Dedifferentiated amniotic fluid mesenchymal stem cell (primary cell): ENCODE measurements at regions not wholly inside any gene's neighbourhood (a gene's known extent, or its start where the extent isn't known, plus 50 kb on each side); places are given as distances from the start of the nearest gene placed in this dataset.

Experiments used
- DNase-seq: peaks from one replicate; pipeline ENCODE4 v3.0.0-alpha.2; 2016; ENCODE audit errors: extremely low spot score

DNA sequence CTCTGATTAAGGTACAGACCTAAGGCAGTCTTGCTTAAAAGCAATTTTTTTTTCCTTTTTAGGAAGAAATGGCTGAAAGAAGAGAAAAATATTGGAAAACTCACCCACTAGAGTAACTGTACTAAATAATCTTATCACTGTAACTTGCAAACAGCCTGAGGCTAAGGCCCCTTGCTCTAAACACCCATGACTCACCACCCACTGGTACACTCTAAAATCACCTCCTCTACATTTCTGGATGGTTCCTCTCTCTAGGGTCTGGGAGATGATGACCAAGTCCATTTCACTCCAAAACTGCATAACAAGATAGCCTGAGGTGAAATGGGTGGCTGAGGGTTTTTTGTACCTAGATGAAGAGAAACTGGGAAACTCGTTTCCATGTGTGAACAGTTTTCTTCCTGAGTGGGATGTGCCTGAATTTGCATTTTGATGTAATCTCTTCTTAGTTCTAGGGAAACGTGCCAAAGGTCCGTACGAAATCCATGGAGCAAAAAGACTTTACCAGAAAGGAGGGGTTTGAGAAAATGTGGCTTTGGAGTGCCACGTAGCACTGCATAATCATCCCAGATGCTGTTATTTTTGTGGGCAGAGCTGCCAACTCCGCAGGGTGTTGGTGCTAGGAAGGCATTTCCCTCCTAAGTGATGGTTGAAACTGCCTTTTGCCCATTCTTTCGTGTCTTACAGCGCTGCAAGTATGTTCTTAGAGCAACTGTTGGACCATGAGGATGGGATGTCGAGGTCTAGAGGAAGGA, 113.5 kb upstream of the C10orf90 start:
- DNase-seq = no peak

- no peak for DNase-seq
These were observed 116.7 kb upstream of the C10orf90 start for GRCh38 chr10:126787201-126787600.

- no peak for DNase-seq
These were observed 109.9 kb upstream of the DOCK1 start for GRCh38 chr10:126795318-126795717.

DNA sequence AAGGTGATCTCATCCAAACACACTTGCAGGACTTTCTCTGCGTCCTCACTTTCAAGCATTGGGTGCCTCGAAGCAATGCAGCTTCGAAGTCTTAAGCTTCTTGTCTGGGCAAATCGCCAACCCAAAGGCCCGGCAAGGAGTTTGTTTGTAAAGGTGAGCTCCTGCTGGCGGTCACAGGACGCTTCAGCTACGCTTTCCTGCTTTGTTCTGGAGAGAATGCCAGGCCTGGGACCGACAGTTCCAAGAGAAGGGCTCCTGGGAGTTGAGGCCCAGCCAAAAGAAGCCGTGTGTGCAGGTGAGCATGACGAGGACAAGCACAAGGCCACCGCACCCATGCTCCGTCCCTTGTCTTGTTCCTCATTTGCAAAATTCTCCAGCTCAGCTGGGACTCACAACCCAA, 106.6 kb upstream of the DOCK1 start:
- no peak for DNase-seq

- no peak for DNase-seq
These were observed 101.8 kb upstream of the DOCK1 start for GRCh38 chr10:126803394-126803793.

- DNase-seq = no peak
These were observed 100.8 kb upstream of the DOCK1 start for GRCh38 chr10:126804396-126804795.

DNA sequence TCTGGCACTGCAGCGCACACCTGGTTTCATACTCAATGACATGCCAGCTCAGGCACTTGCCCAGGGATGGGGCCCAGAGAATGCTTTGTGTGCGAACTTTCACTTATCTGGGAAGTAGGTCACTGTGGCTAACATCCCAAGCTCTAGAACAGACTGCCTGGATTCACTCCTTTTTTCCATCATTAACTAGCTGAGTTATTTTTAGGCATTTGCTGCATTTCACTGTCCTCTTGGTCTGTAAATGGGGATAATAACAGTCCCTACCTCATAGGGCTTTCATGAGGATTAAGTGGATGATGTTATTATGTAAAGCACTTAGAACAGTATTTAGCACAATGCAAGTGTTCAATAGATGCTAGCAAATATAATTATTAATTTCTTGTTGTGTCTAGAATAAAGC, 98.7 kb upstream of the DOCK1 start:
- no peak for DNase-seq

GRCh38 chr10:126806991-126807702, 98.1 kb upstream of the DOCK1 start:
- DNase-seq = no peak

- no peak for DNase-seq
These were observed 97.1 kb upstream of the DOCK1 start for GRCh38 chr10:126808103-126808502.

DNA sequence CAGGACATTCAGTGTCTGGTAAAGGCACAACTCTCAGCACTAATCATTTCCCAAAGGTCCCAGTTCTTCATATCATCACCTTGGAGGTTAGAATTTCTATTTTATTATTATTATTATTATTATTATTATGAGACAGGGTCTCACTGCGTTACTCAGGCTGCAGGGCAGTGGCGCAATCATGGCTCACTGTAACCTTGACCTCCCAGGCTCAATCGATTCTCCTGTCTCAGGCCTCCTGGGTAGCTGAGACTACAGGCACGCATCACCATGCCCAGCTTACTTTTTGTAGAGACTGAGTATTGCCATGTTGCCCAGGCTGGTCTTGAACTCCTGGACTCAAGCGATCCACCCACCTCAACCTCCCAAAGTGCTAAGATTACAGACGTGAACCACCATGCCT, 91.8 kb upstream of the DOCK1 start:
- DNase-seq = no peak

DNA sequence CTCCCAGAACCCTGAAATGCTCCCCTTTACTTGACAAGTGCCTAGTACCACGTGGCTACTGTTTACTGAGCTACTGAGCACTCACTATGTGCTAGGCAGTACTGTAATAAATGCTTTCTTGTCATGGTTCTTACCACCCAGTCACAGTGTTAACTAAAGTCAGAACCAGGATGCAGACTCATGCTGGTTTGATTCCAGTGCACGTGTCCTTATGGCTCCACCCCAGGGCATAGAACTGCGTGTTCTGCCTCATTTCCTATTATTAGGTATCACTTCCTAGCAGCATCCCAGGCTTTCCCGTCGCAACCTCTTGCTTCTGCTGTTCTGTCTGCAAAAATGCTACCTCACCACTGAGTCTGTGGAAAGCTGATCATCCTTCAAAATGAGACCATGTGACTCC, 71.7 kb upstream of the DOCK1 start:
- DNase-seq = no peak

- no peak for DNase-seq
These were observed 69.2 kb upstream of the DOCK1 start for GRCh38 chr10:126836009-126836408.

- DNase-seq = no peak
These were observed 66.9 kb upstream of the DOCK1 start for GRCh38 chr10:126838316-126838715.

DNA sequence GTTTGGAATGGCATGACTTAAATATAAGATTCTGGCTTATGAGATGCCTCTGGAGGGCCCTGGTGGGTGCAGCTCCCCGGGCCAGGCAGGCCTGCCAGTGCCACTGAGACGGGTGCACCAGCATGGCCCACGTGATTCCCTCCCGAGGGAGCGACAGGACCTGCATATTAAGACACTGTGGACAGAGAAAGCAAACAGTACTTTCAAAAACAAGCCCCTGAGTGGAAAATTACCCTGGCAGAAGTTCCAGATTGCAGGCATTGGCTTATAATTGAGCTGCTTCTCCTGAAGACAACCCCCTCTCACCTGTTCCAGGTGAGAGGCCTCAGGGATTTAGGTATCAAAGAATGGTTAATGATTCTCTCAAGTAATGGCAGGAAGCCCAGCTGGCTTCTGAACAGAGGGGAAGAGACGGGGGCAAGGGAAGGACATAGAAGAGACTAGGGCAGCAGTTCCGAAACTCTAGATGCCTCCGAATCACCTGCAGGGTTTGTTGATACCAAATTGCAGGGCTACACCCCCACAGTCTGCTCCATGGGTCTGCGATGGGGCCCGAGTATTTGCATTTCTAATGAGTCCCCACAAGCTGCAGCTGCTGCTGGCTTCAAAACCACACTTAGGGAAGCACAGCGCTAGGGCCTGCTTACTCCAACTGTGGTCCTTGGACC, 66.0 kb upstream of the DOCK1 start:
- no peak for DNase-seq

GRCh38 chr10:126840576-126841135, 64.6 kb upstream of the DOCK1 start:
- DNase-seq = no peak

DNA sequence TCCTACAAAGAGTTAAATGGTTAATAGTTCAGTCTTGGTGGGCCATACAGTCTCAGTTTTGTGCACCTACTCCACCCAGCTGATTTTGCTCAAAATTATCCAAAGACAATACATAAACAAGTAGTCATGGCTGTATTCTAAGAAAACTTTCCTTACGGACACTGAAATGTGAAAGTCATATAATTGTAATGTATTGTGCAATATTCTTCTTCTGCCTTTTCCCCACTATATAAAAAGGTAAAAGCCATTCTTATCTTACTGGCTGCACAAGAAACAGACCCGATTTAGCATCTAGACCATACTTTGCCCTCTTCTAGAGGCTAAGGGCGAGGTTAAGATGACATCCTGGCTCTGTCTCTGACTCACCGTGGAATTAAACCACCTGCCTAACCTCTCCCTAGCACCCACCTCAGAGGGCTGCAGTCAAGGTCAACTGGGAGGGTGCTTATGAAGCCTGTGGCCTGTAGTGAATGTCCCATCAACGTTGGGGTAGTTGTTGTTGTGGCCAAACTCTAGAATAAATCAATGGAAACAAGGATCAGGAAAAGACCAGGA, 63.8 kb upstream of the DOCK1 start:
- DNase-seq = no peak

DNA sequence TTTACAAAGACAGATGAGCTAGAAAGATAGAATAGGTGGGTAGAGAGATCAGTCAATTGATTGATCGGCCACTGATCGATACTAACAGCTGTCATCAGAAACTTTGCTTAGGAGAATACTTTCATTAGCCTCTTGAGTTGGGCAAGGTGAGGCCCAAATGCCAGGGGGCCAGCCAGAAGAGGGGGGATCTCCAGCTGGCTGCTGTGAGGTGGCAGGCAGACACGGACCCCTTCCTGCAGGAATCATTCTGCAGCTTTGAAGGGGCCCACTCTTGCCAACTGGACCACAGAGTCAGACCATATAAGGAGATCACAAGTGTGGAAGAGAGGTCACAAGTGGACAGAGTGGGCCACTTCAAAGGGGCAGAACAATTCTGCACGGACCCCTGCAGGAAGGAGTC, 62.9 kb upstream of the DOCK1 start:
- no peak for DNase-seq

DNA sequence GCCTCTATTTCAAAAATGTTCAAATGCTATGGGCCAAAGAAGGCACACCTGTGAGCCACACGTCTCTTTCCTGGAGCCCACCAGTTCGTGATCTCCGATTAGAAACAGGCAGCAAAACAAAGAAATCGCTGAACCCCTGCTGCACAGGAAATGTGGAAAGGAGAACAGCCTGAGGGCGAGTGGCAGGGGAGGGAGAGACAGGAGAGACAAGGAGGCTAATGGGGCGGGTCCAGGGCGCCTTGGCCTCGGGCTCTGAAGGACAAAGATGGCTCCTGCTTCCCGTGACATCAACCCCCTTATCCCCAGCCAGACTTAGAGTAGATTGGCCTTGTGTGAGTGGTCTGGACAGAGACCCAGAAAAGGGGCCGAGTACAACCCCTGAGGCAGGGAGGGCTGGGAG, 62.4 kb upstream of the DOCK1 start:
- DNase-seq = no peak

DNA sequence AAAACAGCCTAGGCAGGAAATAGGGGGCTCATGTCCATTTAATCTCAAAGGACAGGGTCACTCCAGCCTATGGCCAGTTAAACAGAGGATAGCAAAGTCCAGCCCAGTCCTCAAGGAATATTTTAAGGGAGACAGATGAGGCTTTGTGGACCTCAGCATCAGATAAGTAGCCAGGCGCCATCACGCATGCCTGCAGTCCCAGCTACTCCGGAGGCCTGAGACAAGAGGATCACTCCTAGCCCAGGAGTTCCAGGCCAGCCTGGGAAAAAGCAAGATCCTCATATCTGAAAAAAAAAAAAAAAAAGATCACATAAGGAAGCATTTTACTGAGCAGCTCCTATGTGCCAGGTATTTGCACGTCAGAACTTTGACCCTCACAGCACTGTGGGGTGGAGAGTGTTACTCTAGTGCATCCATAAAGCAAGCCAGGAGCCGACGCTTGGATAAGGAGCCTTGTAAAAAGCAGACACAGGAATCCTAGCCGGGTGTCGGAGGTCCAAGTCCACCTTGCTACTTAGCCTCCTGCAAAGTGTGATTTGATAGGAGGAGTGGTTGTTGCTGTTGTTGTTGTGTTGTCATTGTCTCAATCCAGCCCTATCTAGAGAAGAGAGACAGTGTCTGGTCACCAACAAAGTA, 61.8 kb upstream of the DOCK1 start:
- no peak for DNase-seq

GRCh38 chr10:126844406-126844805, 60.8 kb upstream of the DOCK1 start:
- DNase-seq = no peak

GRCh38 chr10:126846469-126846868, 58.8 kb upstream of the DOCK1 start:
- DNase-seq = no peak

DNA sequence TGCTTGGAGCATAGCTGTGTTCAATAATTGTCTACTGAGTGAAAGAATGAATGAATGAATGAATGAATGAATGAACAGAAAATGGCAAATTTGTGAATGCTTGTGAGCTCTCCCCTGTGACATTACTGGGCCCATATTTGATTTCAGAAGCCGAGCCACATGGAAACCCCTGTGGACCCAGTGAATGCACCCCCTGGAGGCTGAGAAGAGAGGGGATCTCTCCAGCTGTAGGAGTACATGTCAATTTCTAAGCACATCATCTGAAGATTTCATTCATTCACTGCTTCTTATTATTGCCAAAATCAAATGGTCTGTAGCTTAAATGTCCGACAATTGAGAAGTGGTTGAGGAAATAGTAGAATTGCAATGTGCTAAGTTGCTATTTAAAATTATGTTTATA, 58.3 kb upstream of the DOCK1 start:
- no peak for DNase-seq
